NCI-H460 (cell line): ENCODE measurements at regions not wholly inside any gene's neighbourhood (a gene's known extent, or its start where the extent isn't known, plus 50 kb on each side); places are given as distances from the start of the nearest gene placed in this dataset.
A peak's percentile ranks its signal among the peaks of the same experiment; 100 is the strongest.
"Not testable (repeated sequence)": the region's sequence is repeated elsewhere in the genome, so short reads cannot be mapped to it uniquely, and the experiment has no call there.

Experiments used
- DNase-seq: peaks from one replicate; pipeline ENCODE4 v3.0.0-alpha.2; 2016; ENCODE audit warnings: low read depth; ENCODE audit errors: extremely low read depth

GRCh38 chrX:15127010-15127409 is 142.9 kb downstream of the ASB9 start:
- no peak for DNase-seq

- no peak for DNase-seq
These were observed 153.0 kb downstream of the ASB9 start for GRCh38 chrX:15116900-15117299.

GRCh38 chrX:15114743-15115566 is 154.9 kb downstream of the ASB9 start:
- no peak for DNase-seq

- peak; percentile 1 for DNase-seq
These were observed 162.4 kb downstream of the ASB9 start for GRCh38 chrX:15107367-15107988.

GRCh38 chrX:15098505-15098904 is 171.4 kb downstream of the ASB9 start:
- no peak for DNase-seq

GRCh38 chrX:15087747-15088146 is 182.1 kb downstream of the ASB9 start:
- no peak for DNase-seq

GRCh38 chrX:15073313-15073712 is 196.6 kb downstream of the ASB9 start:
- no peak for DNase-seq

GRCh38 chrX:15072880-15073279 is 197.0 kb downstream of the ASB9 start:
- no peak for DNase-seq

GRCh38 chrX:15072259-15072658 is 197.6 kb downstream of the ASB9 start:
- no peak for DNase-seq

GRCh38 chrX:15059474-15059873 is 186.3 kb downstream of the MOSPD2 start:
- no peak for DNase-seq

GRCh38 chrX:15056044-15056443 is 182.8 kb downstream of the MOSPD2 start:
- DNase-seq = no peak

- DNase-seq = no peak
These were observed 182.1 kb downstream of the MOSPD2 start for GRCh38 chrX:15055146-15055930.

GRCh38 chrX:15050395-15050794 is 177.2 kb downstream of the MOSPD2 start:
- no peak for DNase-seq

GRCh38 chrX:15043538-15043937 is 170.3 kb downstream of the MOSPD2 start:
- DNase-seq = no peak

GRCh38 chrX:15033917-15034316 is 160.7 kb downstream of the MOSPD2 start:
- DNase-seq = no peak

GRCh38 chrX:15017491-15017890 is 144.3 kb downstream of the MOSPD2 start:
- no peak for DNase-seq

GRCh38 chrX:15016051-15016450 is 142.8 kb downstream of the MOSPD2 start:
- DNase-seq = no peak

- no peak for DNase-seq
These were observed 141.1 kb downstream of the MOSPD2 start for GRCh38 chrX:15014281-15014680.

- no peak for DNase-seq
These were observed 140.2 kb downstream of the MOSPD2 start for GRCh38 chrX:15013461-15013860.

- no peak for DNase-seq
These were observed 124.0 kb downstream of the MOSPD2 start for GRCh38 chrX:14997271-14997670.

- not testable (repeated sequence) for DNase-seq
These were observed 111.2 kb downstream of the MOSPD2 start for GRCh38 chrX:14984425-14984824.
